AG09309 (cell line): ENCODE measurements at regions not wholly inside any gene's neighbourhood (a gene's known extent, or its start where the extent isn't known, plus 50 kb on each side); places are given as distances from the start of the nearest gene placed in this dataset.

Source experiments
- DNase-seq: peaks from one replicate; pipeline ENCODE4 v3.0.0-alpha.2; 2010; ENCODE audit warnings: low read depth
- H3K4me3 ChIP-seq: 2 replicates; pipeline ENCODE4 v1.5.1; 2011; ENCODE audit warnings: mild to moderate bottlenecking, low read depth, low read length, moderate library complexity; ENCODE audit not compliant: control insufficient read depth
- TF ChIP-seq, protein P1 (sequence below): IDR thresholded peaks from 2 replicates; pipeline ENCODE4 v1.5.1; 2011; ENCODE audit warnings: mild to moderate bottlenecking, low read depth, low read length, inconsistent platforms; ENCODE audit not compliant: insufficient read depth, control insufficient read depth; ENCODE audit errors: missing control alignments

DNA sequence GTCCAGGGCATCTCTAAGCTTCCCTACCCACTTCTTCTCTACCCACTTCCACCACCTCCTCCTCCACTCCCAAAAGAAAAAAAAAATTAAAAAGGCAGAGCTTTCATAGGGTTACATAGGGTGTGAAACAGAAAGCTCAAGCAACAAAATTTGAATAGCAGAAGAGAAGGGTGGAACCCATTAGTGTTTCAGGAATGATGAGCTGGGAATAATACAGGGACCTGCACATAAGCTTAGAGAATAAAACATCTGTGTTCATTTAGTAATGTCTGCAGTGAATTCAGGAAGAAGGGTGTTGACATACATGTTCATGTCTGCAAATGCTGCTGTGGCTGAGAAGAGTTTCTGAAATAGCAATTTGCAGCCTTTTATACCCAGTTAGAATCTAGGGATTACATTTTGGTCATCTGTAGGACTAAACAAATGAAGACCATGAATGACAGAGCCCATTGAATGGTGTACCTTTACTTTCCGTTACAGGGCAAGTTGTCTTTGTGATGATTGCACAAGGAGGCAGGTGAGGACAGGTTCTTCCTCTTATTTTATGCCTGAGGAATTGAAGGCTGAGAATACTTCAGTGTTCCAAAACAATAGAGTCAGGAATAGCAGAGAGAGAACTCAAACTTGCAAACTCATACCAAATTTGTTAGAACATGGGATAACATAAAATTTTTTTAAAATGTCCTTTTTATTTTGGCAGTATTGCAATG is 975.1 kb downstream of the TFAP2A start:
- TF ChIP-seq, protein P1, sequence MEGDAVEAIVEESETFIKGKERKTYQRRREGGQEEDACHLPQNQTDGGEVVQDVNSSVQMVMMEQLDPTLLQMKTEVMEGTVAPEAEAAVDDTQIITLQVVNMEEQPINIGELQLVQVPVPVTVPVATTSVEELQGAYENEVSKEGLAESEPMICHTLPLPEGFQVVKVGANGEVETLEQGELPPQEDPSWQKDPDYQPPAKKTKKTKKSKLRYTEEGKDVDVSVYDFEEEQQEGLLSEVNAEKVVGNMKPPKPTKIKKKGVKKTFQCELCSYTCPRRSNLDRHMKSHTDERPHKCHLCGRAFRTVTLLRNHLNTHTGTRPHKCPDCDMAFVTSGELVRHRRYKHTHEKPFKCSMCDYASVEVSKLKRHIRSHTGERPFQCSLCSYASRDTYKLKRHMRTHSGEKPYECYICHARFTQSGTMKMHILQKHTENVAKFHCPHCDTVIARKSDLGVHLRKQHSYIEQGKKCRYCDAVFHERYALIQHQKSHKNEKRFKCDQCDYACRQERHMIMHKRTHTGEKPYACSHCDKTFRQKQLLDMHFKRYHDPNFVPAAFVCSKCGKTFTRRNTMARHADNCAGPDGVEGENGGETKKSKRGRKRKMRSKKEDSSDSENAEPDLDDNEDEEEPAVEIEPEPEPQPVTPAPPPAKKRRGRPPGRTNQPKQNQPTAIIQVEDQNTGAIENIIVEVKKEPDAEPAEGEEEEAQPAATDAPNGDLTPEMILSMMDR, result no peak
- DNase-seq, result no peak

DNA sequence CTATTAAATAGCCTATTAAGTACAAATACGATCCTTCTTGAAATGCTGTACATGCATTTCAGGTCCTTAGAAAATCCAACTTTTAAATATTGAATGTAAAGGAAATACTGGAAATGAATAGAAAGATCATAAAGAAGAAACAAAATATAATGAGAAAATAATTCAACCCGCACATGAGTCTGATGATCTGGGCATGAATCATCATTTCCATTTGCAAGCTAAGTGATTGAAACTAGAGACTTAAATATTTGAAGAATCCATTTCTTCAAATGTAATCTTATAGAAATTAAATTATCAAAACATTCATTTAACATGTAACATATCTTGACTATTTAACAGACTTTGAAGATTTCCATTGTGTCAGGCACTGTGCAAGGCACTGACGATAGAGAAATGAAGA is 977.0 kb downstream of the TFAP2A start:
- TF ChIP-seq, protein P1, result no peak
- DNase-seq, result no peak
- no peak overlapping the region for H3K4me3 ChIP-seq

More for the DNA sequence above, 975.1 kb downstream of the TFAP2A start:
- H3K4me3 ChIP-seq, result no peak overlapping the region

DNA sequence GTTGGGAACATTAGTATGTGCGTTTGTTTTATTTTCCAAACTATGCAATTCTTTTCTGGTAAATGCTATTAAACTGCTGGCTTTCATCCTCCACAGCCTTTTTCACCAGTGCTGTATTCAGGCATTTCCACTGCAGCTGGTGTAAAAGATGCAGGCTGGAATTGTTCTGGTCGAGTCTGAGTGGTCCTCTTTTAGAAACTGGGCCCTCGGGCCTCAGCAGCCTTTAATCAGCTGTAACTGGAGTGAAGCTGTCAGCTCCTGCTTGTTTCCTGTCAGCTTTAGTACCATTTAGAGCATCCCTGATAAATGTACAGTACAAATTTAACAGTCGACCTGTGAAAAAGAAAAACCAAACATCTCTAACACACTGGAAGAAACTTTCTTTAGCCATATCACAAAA is 979.6 kb downstream of the TFAP2A start:
- TF ChIP-seq, protein P1, result no peak
- DNase-seq, result no peak
- H3K4me3 ChIP-seq, result no peak overlapping the region

DNA sequence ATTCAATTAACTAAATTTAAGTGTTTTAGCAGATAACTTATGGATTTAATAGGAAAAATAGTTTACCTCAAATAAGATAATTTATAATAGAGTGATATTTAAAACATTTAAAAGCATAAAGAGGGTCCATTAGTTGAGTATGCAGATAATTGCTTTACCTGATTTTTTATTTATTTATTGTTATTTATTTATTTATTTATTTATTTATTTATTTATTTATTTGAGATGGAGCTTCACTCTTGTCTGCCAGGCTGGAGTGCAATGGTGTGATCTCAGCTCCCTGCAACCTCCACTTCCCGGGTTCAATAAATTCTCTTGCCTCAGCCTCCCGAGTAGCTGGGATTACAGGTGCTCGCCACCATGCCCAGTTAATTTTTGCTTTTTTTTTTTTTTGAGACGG is 982.9 kb downstream of the TFAP2A start:
- DNase-seq, result no peak
- TF ChIP-seq, protein P1, result no peak
- no peak overlapping the region for H3K4me3 ChIP-seq

DNA sequence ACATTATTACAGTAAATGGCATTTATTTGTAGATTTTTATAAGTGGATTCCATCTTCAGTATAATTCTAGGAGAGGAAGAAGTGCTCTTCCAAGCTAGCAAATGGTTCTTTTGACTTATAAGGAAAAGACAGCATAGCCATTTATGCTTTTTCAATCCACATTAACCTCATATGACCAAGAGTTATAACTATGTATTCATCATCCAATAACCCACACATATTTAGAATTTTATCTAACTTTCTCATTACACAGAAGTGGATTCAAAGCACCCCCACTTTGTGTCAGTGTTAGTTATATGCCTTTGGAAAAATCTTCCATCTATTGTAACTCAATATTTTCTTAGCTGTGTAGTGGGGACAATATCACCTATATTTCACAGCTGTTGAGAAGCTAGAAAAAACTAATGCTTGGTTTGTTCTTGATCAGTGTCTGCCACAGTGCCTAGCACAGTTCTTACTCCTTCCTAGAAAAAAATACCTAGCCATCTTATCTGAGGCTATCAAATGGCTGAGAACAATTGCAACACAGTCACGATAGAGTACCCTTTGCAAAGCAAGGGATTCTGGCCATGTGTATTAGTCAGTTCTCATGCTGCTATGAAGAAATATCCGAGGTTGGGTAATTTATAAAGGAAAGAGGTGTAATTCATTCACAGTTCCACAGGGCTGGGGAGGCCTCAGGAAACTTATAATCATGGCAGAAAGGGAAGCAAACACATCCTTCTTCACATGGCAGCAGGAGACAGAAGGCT is 986.3 kb downstream of the TFAP2A start:
- DNase-seq, result no peak
- TF ChIP-seq, protein P1, result no peak
- no peak overlapping the region for H3K4me3 ChIP-seq

DNA sequence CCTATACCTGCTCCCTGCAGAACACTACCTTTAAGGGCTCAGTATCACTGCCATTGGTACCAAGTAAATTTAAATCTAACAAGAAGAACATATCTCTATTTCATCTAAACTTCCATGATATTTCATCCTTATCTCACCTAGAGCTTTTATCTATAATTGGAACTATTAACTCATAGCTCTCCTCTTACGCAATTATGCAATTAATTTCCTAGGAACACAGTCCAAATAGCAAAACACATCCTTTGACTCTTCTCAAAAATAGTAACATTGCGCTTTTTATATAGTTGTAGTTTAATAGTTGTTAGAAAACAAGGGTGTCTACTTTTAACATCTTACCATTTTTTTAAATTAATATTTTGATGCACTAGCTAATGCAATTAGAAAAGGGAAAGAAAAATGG is 986.8 kb upstream of the SLC35B3 start:
- TF ChIP-seq, protein P1, result no peak
- no peak for DNase-seq
- no peak overlapping the region for H3K4me3 ChIP-seq
